HCT116 (cell line): ENCODE measurements at regions not wholly inside any gene's neighbourhood (a gene's known extent, or its start where the extent isn't known, plus 50 kb on each side); places are given as distances from the start of the nearest gene placed in this dataset.

Experiments
- ATAC-seq: fragments of 200-7000 bp; cut with Tn5 transposase; 2 replicates; pipeline ENCODE4 v1.9.1; 2020; ENCODE audit warnings: mild to moderate bottlenecking, moderate library complexity
- BruUV-seq: library from RNA; stranded (reverse); fragments of 400-500 nt; replicated peaks from 2 replicates; lab custom pipeline; 2021; lab: Mats Ljungman, UMichigan
- CTCF ChIA-PET: fragments of 300-600 bp; sonication (Branson Sonifier 250); formaldehyde crosslinking; loops from one replicate; lab custom pipeline; 2021; ENCODE audit warnings: antibody characterized with exemption; lab: Charles Lee
- POLR2A ChIA-PET: fragments of 300-600, 350-600 bp; sonication (Branson Sonifier 250); formaldehyde crosslinking; loops from one replicate; lab custom pipeline; 2021; ENCODE audit warnings: antibody characterized with exemption; lab: Charles Lee
- RAD21 ChIA-PET, 2 experiments: fragments of 300-600 bp; sonication (Branson Sonifier 250); formaldehyde crosslinking; loops; one replicate each; lab custom pipeline; 2023; ENCODE audit warnings: low total read pairs in 2 of 2; ENCODE audit not compliant: uncharacterized antibody in 2 of 2, unreplicated experiment in 2 of 2, low non-redundant PET in 1 of 2; lab: Charles Lee
- DNase-seq: peaks from one replicate; pipeline ENCODE4 v3.0.0-alpha.2; 2010; ENCODE audit warnings: low read depth, low spot score
- H2AFZ ChIP-seq: fragments of 200-600 bp; shearing (Covaris generic), sonication (generic); 2 replicates; pipeline ENCODE4 v1.6.1; 2017; ENCODE audit warnings: low read depth, mixed run types, mixed read lengths, antibody characterized with exemption, low read length; ENCODE audit not compliant: poor library complexity, severe bottlenecking
- H3K27ac ChIP-seq: 2 replicates; pipeline ENCODE4 v1.5.1; 2012; ENCODE audit warnings: low read depth, low read length
- H3K27me3 ChIP-seq: fragments of 200-600 bp; sonication (generic); 2 replicates; pipeline ENCODE4 v1.6.1; 2016; ENCODE audit warnings: mixed run types, low read length, mixed read lengths; ENCODE audit not compliant: insufficient read depth
- H3K36me3 ChIP-seq, 2 experiments: fragments of 200-500 bp in 1 of 2; fragments of 200-600 bp in 1 of 2; sonication (Bioruptor generic) in 1 of 2; sonication (generic) in 1 of 2; 2 replicates each; pipeline versions ENCODE4 v1.5.1 to v1.6.1; 2014 to 2016; ENCODE audit warnings: low read length in 2 of 2, inconsistent platforms in 1 of 2, mixed read lengths in 1 of 2, mixed run types in 1 of 2; ENCODE audit not compliant: insufficient read depth in 2 of 2, control insufficient read depth in 1 of 2
- H3K4me1 ChIP-seq, 2 experiments: fragments of 200-600 bp in 1 of 2; sonication (generic) in 1 of 2; 2 replicates each; pipeline versions ENCODE4 v1.5.1 to v1.6.1; 2012 to 2017; ENCODE audit warnings: low read length in 2 of 2, inconsistent platforms in 1 of 2, mild to moderate bottlenecking in 1 of 2, mixed read lengths in 1 of 2, mixed run types in 1 of 2, moderate library complexity in 1 of 2; ENCODE audit not compliant: insufficient read depth in 2 of 2, control insufficient read depth in 1 of 2
- H3K4me2 ChIP-seq: fragments of 200-600 bp; sonication (generic); 2 replicates; pipeline ENCODE4 v1.6.1; 2017; ENCODE audit warnings: mixed run types, low read length, mixed read lengths
- H3K4me3 ChIP-seq, 2 experiments: fragments of 200-600 bp in 1 of 2; sonication (generic) in 1 of 2; replicated peaks in 1 of 2; 2 replicates each; pipeline ENCODE4 v1.5.1; 2011 to 2016; ENCODE audit warnings: low read length in 2 of 2, control low read depth in 1 of 2, low read depth in 1 of 2, mild to moderate bottlenecking in 1 of 2, mixed read lengths in 1 of 2, mixed run types in 1 of 2
- H3K79me2 ChIP-seq: fragments of 200-600 bp; sonication (generic); 2 replicates; pipeline ENCODE4 v1.6.1; 2017; ENCODE audit warnings: mild to moderate bottlenecking, mixed run types, low read length, moderate library complexity, mixed read lengths; ENCODE audit not compliant: insufficient read depth
- H3K9ac ChIP-seq: fragments of 200-600 bp; sonication (generic); 2 replicates; pipeline ENCODE4 v1.6.1; 2016; ENCODE audit warnings: low read length, mixed read lengths
- H3K9me2 ChIP-seq: fragments of 200-600 bp; sonication (generic), shearing (Covaris generic); 2 replicates; pipeline ENCODE4 v1.6.1; 2017; ENCODE audit warnings: mixed run types, mild to moderate bottlenecking, moderate library complexity; ENCODE audit not compliant: insufficient read depth
- H3K9me3 ChIP-seq, 2 experiments: fragments of 200-500 bp in 1 of 2; fragments of 200-600 bp in 1 of 2; sonication (Bioruptor generic) in 1 of 2; sonication (generic) in 1 of 2; 2 replicates each; pipeline ENCODE4 v1.6.1; 2014 to 2017; ENCODE audit warnings: low read length in 2 of 2, mixed read lengths in 2 of 2, inconsistent platforms in 1 of 2, low read depth in 1 of 2, mild to moderate bottlenecking in 1 of 2, mixed run types in 1 of 2, moderate library complexity in 1 of 2; ENCODE audit not compliant: control insufficient read depth in 1 of 2, insufficient read depth in 1 of 2
- H4K20me1 ChIP-seq: fragments of 200-600 bp; sonication (generic), shearing (Covaris generic); 2 replicates; pipeline ENCODE4 v1.6.1; 2017; ENCODE audit warnings: mixed run types, mild to moderate bottlenecking, moderate library complexity; ENCODE audit not compliant: insufficient read depth
- CBX3 ChIP-seq: IDR thresholded peaks from 2 replicates; pipeline ENCODE4 v1.6.1; 2012; ENCODE audit warnings: low read depth
- EGR1 ChIP-seq: IDR thresholded peaks from 2 replicates; pipeline ENCODE4 v1.6.1; 2012; ENCODE audit warnings: low read depth
- EZH2phosphoT487 ChIP-seq: fragments of 200-600 bp; IDR thresholded peaks from 2 replicates; pipeline ENCODE4 v1.6.1; 2018; ENCODE audit warnings: antibody characterized with exemption, borderline replicate concordance
- FOSL1 ChIP-seq: IDR thresholded peaks from 2 replicates; pipeline ENCODE4 v1.6.1; 2012; ENCODE audit warnings: low read depth
- SIN3A ChIP-seq: IDR thresholded peaks from 2 replicates; pipeline ENCODE4 v1.6.1; 2012; ENCODE audit warnings: low read depth
- SRF ChIP-seq: IDR thresholded peaks from 2 replicates; pipeline ENCODE4 v1.6.1; 2012; ENCODE audit warnings: low read depth
- TCF7L2 ChIP-seq: IDR thresholded peaks from 2 replicates; pipeline ENCODE4 v1.7.0; 2011; ENCODE audit warnings: borderline replicate concordance, inconsistent platforms; ENCODE audit not compliant: insufficient read depth, insufficient read length; ENCODE audit errors: extremely low read depth
- YY1 ChIP-seq: IDR thresholded peaks from 2 replicates; pipeline ENCODE4 v1.6.1; 2011; ENCODE audit warnings: low read length, low read depth, moderate library complexity, mild to moderate bottlenecking; ENCODE audit not compliant: insufficient replicate concordance; ENCODE audit errors: extremely low read depth
- ZFX ChIP-seq: fragments of 450-650 bp; IDR thresholded peaks from 2 replicates; pipeline ENCODE4 v1.6.1; 2017
- intact Hi-C: fragments of 100-400 bp; cut with micrococcal nuclease; formaldehyde crosslinking; loops from 2 replicates; pipeline ENCODE4 v1.10.0; 2022
- TF ChIP-seq, protein P1 (sequence below): IDR thresholded peaks from 2 replicates; pipeline ENCODE4 v1.6.1; 2012; ENCODE audit warnings: low read depth

DNA sequence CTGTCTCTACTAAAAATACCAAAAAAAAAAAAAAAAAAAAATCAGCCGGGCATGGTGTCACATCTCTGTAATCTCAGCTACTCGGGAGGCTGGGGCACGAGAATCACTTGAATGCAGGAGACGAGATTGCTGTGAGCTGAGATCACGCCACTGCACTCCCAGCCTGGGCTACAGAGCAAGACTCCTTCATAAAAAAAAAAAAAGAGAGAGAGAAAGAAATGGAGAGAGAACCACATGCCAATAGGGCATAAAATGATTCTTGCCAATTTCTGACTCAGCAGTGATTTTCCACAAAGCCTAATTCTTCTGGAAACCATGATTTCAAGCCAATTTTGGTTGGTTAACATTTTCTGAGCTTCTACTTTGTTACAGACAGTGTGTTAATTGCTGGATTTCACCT is 250.4 kb upstream of the SEL1L start:
- no peaks in the 10 kb centered on the region for H4K20me1 ChIP-seq
- H3K9ac ChIP-seq, result no peak overlapping the region
- no peaks in the 10 kb centered on the region for H3K9me2 ChIP-seq
- no peak overlapping the region for H3K4me2 ChIP-seq
- H3K27ac ChIP-seq, result no peak overlapping the region
- H3K27me3 ChIP-seq, result no peaks in the 10 kb centered on the region
- H3K4me1 ChIP-seq, result no peaks in the 10 kb centered on the region
- TF ChIP-seq YY1 (no peak), EZH2phosphoT487 (no peak), FOSL1 (no peak), TCF7L2 (no peak), SRF (no peak), SIN3A (no peak), EGR1 (no peak), ZFX (no peak), CBX3 (no peak)
- TF ChIP-seq, protein P1, sequence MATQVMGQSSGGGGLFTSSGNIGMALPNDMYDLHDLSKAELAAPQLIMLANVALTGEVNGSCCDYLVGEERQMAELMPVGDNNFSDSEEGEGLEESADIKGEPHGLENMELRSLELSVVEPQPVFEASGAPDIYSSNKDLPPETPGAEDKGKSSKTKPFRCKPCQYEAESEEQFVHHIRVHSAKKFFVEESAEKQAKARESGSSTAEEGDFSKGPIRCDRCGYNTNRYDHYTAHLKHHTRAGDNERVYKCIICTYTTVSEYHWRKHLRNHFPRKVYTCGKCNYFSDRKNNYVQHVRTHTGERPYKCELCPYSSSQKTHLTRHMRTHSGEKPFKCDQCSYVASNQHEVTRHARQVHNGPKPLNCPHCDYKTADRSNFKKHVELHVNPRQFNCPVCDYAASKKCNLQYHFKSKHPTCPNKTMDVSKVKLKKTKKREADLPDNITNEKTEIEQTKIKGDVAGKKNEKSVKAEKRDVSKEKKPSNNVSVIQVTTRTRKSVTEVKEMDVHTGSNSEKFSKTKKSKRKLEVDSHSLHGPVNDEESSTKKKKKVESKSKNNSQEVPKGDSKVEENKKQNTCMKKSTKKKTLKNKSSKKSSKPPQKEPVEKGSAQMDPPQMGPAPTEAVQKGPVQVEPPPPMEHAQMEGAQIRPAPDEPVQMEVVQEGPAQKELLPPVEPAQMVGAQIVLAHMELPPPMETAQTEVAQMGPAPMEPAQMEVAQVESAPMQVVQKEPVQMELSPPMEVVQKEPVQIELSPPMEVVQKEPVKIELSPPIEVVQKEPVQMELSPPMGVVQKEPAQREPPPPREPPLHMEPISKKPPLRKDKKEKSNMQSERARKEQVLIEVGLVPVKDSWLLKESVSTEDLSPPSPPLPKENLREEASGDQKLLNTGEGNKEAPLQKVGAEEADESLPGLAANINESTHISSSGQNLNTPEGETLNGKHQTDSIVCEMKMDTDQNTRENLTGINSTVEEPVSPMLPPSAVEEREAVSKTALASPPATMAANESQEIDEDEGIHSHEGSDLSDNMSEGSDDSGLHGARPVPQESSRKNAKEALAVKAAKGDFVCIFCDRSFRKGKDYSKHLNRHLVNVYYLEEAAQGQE, result no peak
- ChIA-PET POLR2A (no interaction called here), RAD21 (no interaction called here), CTCF (no interaction called here)
- no peaks in the 10 kb centered on the region for H3K36me3 ChIP-seq
- H3K4me3 ChIP-seq, result no peak overlapping the region
- no peak for ATAC-seq
- intact Hi-C loops, result no loop called here
- no TSS peak for BruUV-seq
- no peaks in the 10 kb centered on the region for H3K79me2 ChIP-seq
- H3K9me3 ChIP-seq, result peaks cover 0 to 5% of the 10 kb centered on the region in 2 experiments; a peak in 3 of 4 replicates
- DNase-seq, result no peak
- H2AFZ ChIP-seq, result no peak overlapping the region
